Skeletal muscle tissue (tissue), 3 donors: ENCODE measurements at regions not wholly inside any gene's neighbourhood (a gene's known extent, or its start where the extent isn't known, plus 50 kb on each side); places are given as distances from the start of the nearest gene placed in this dataset.
"Not testable (repeated sequence)": the region's sequence is repeated elsewhere in the genome, so short reads cannot be mapped to it uniquely, and the experiment has no call there.

Experiments
- H3K27ac ChIP-seq: one replicate; pipeline ENCODE4 v1.7.0; 2013; ENCODE audit warnings: mild to moderate bottlenecking, low read depth, low read length, inconsistent platforms
- H3K27me3 ChIP-seq, 3 donors: one replicate each; pipeline ENCODE4 v1.7.0; 2013; ENCODE audit warnings: low read length in 3 of 3; ENCODE audit not compliant: control insufficient read depth in 3 of 3, insufficient read depth in 3 of 3
- H3K36me3 ChIP-seq, 3 donors: one replicate each; pipeline ENCODE4 v1.7.0; 2013; ENCODE audit warnings: low read length in 3 of 3; ENCODE audit not compliant: control insufficient read depth in 3 of 3, insufficient read depth in 3 of 3
- H3K4me1 ChIP-seq, 3 donors: one replicate each; pipeline ENCODE4 v1.7.0; 2013; ENCODE audit warnings: low read length in 3 of 3, mild to moderate bottlenecking in 3 of 3; ENCODE audit not compliant: control insufficient read depth in 3 of 3, insufficient read depth in 3 of 3
- H3K4me3 ChIP-seq, 3 donors: one replicate each; pipeline ENCODE4 v1.7.0; 2013; ENCODE audit warnings: low read length in 3 of 3
- H3K9ac ChIP-seq, 3 donors: one replicate each; pipeline ENCODE4 v1.7.0; 2013; ENCODE audit warnings: low read length in 3 of 3, mild to moderate bottlenecking in 3 of 3, moderate library complexity in 2 of 3, low read depth in 1 of 3
- H3K9me3 ChIP-seq, 3 donors: one replicate each; pipeline ENCODE4 v1.7.0; 2013; ENCODE audit warnings: low read length in 3 of 3; ENCODE audit not compliant: control insufficient read depth in 3 of 3
- donor health status: Osteomylitis.

- H3K4me3 ChIP-seq, H3K9me3 ChIP-seq, H3K9ac ChIP-seq, H3K36me3 ChIP-seq, H3K27ac ChIP-seq, H3K27me3 ChIP-seq, H3K4me1 ChIP-seq: not testable (repeated sequence)
Observed at GRCh38 chr6:78646542-78647415, 220.6 kb upstream of the IRAK1BP1 start.

- H3K9ac ChIP-seq = not testable (repeated sequence)
Observed at GRCh38 chr6:78665819-78666218, 201.5 kb upstream of the IRAK1BP1 start.

GRCh38 chr6:78666764-78667163 is 200.6 kb upstream of the IRAK1BP1 start:
- no peaks in the 10 kb centered on the region for H3K27me3 ChIP-seq
- no peak overlapping the region for H3K4me3 ChIP-seq
- no peaks in the 10 kb centered on the region for H3K4me1 ChIP-seq
- no peaks in the 10 kb centered on the region for H3K9me3 ChIP-seq
- H3K36me3 ChIP-seq = no peaks in the 10 kb centered on the region
- H3K9ac ChIP-seq = no peak overlapping the region
- H3K27ac ChIP-seq = no peak overlapping the region

More at GRCh38 chr6:78665819-78666218, 201.5 kb upstream of the IRAK1BP1 start:
- H3K36me3 ChIP-seq, H3K4me1 ChIP-seq, H3K27me3 ChIP-seq, H3K27ac ChIP-seq, H3K4me3 ChIP-seq, H3K9me3 ChIP-seq: not testable (repeated sequence)

- no peak overlapping the region for H3K4me3 ChIP-seq
- no peaks in the 10 kb centered on the region for H3K27me3 ChIP-seq
- no peaks in the 10 kb centered on the region for H3K4me1 ChIP-seq
- H3K9ac ChIP-seq = no peak overlapping the region
- H3K27ac ChIP-seq = no peak overlapping the region
- H3K36me3 ChIP-seq = no peaks in the 10 kb centered on the region
- H3K9me3 ChIP-seq = no peaks in the 10 kb centered on the region
Observed at GRCh38 chr6:78670156-78670555, 197.2 kb upstream of the IRAK1BP1 start.

- no peaks in the 10 kb centered on the region for H3K27me3 ChIP-seq
- H3K9ac ChIP-seq = no peak overlapping the region
- H3K4me3 ChIP-seq = no peak overlapping the region
- H3K27ac ChIP-seq = no peak overlapping the region
- H3K36me3 ChIP-seq = no peaks in the 10 kb centered on the region
- H3K9me3 ChIP-seq = no peaks in the 10 kb centered on the region
- no peaks in the 10 kb centered on the region for H3K4me1 ChIP-seq
Observed at GRCh38 chr6:78670802-78671201, 196.5 kb upstream of the IRAK1BP1 start.

GRCh38 chr6:78676069-78677007 is 191.0 kb upstream of the IRAK1BP1 start:
- not testable (repeated sequence) for H3K27ac ChIP-seq, H3K4me3 ChIP-seq, H3K36me3 ChIP-seq, H3K9me3 ChIP-seq, H3K4me1 ChIP-seq, H3K9ac ChIP-seq, H3K27me3 ChIP-seq

- Histone ChIP-seq H3K4me3 (no peak overlapping the region), H3K9me3 (peaks cover 0 to 2% (median 0%) of the 10 kb centered on the region in 3 donors), H3K27ac (no peak overlapping the region), H3K9ac (no peak overlapping the region), H3K4me1 (no peaks in the 10 kb centered on the region), H3K36me3 (no peaks in the 10 kb centered on the region), H3K27me3 (no peaks in the 10 kb centered on the region)
Observed at GRCh38 chr6:78688668-78689067, 178.7 kb upstream of the IRAK1BP1 start.

- Histone ChIP-seq H3K27ac (no peak overlapping the region), H3K27me3 (no peaks in the 10 kb centered on the region), H3K4me3 (no peak overlapping the region), H3K36me3 (no peaks in the 10 kb centered on the region), H3K4me1 (no peaks in the 10 kb centered on the region), H3K9me3 (no peaks in the 10 kb centered on the region), H3K9ac (no peak overlapping the region)
Observed at GRCh38 chr6:78693835-78694234, 173.5 kb upstream of the IRAK1BP1 start.

GRCh38 chr6:78694628-78695027 is 172.7 kb upstream of the IRAK1BP1 start:
- H3K4me1 ChIP-seq, H3K9me3 ChIP-seq, H3K9ac ChIP-seq, H3K27ac ChIP-seq, H3K36me3 ChIP-seq, H3K27me3 ChIP-seq, H3K4me3 ChIP-seq: not testable (repeated sequence)

GRCh38 chr6:78700991-78701390 is 166.4 kb upstream of the IRAK1BP1 start:
- Histone ChIP-seq H3K9ac (no peak overlapping the region), H3K9me3 (no peaks in the 10 kb centered on the region), H3K4me3 (no peak overlapping the region), H3K36me3 (no peaks in the 10 kb centered on the region), H3K27me3 (no peaks in the 10 kb centered on the region), H3K27ac (no peak overlapping the region), H3K4me1 (no peaks in the 10 kb centered on the region)
